WTC11 (cell line): ENCODE measurements at regions not wholly inside any gene's neighbourhood (a gene's known extent, or its start where the extent isn't known, plus 50 kb on each side); places are given as distances from the start of the nearest gene placed in this dataset.

ENCODE experiments used
- ATAC-seq: fragments of 200-7000 bp; cut with Tn5 transposase; 2 replicates; pipeline ENCODE4 v1.10.0; 2021; ENCODE audit warnings: mild to moderate bottlenecking, moderate library complexity
- CTCF ChIA-PET: fragments of 300-600 bp; sonication (Branson Sonifier 250); formaldehyde crosslinking; loops from one replicate; lab custom pipeline; 2021; ENCODE audit warnings: antibody characterized with exemption; lab: Charles Lee
- POLR2A ChIA-PET: fragments of 350-600 bp; sonication (Branson Sonifier 250); formaldehyde crosslinking; loops from one replicate; lab custom pipeline; 2021; ENCODE audit warnings: antibody characterized with exemption; lab: Charles Lee
- DNase-seq: peaks from one replicate; pipeline ENCODE4 v3.0.0; 2021; ENCODE audit warnings: low spot score
- H3K27ac Mint-ChIP-seq: 2 replicates; pipeline ENCODE4 v1.8.0; 2021; ENCODE audit warnings: mixed read lengths
- H3K27me3 Mint-ChIP-seq: 2 replicates; pipeline ENCODE4 v1.8.0; 2021; ENCODE audit warnings: low read depth, mild to moderate bottlenecking, moderate library complexity, mixed read lengths
- H3K36me3 Mint-ChIP-seq: 2 replicates; pipeline ENCODE4 v1.8.0; 2021; ENCODE audit warnings: mixed read lengths
- H3K4me1 Mint-ChIP-seq: 2 replicates; pipeline ENCODE4 v1.8.0; 2022; ENCODE audit warnings: mixed read lengths
- H3K4me3 Mint-ChIP-seq: 2 replicates; pipeline ENCODE4 v1.8.0; 2021; ENCODE audit warnings: mild to moderate bottlenecking, moderate library complexity, mixed read lengths
- H3K9me3 Mint-ChIP-seq: 2 replicates; pipeline ENCODE4 v1.8.0; 2021; ENCODE audit warnings: mixed read lengths
- ELF4 ChIP-seq: sonication (generic); formaldehyde crosslinking; IDR thresholded peaks from 2 replicates; pipeline ENCODE4 v1.8.1; 2022; ENCODE audit warnings: low read depth, mild to moderate bottlenecking, moderate library complexity, missing genetic modification reagents
- ESRRA ChIP-seq: sonication (generic); formaldehyde crosslinking; IDR thresholded peaks from 2 replicates; pipeline ENCODE4 v1.8.1; 2022; ENCODE audit warnings: mild to moderate bottlenecking, missing genetic modification reagents, borderline replicate concordance
- ETV6 ChIP-seq: sonication (generic); formaldehyde crosslinking; IDR thresholded peaks from 2 replicates; pipeline ENCODE4 v1.8.1; 2022; ENCODE audit warnings: mild to moderate bottlenecking, missing genetic modification reagents
- GTF2I ChIP-seq: fragments of 250-450 bp; sonication (Bioruptor Pico); conservative IDR thresholded peaks from 2 replicates; pipeline ENCODE4 v1.4.0; 2021; ENCODE audit warnings: mild to moderate bottlenecking
- NFE2L1 ChIP-seq: sonication (generic); formaldehyde crosslinking; IDR thresholded peaks from 2 replicates; pipeline ENCODE4 v1.8.1; 2023; ENCODE audit warnings: missing genetic modification reagents
- NR1H2 ChIP-seq: sonication (generic); formaldehyde crosslinking; IDR thresholded peaks from 2 replicates; pipeline ENCODE4 v1.9.0; 2021; ENCODE audit warnings: mild to moderate bottlenecking, moderate library complexity, missing genetic modification reagents
- SMAD3 ChIP-seq: sonication (generic); formaldehyde crosslinking; IDR thresholded peaks from 2 replicates; pipeline ENCODE4 v1.8.0; 2022; ENCODE audit warnings: missing genetic modification reagents, mild to moderate bottlenecking, borderline replicate concordance
- ZNF416 ChIP-seq: fragments of 250-450 bp; sonication (Bioruptor Pico); IDR thresholded peaks from 2 replicates; pipeline ENCODE4 v1.9.0; 2021; ENCODE audit warnings: mild to moderate bottlenecking, inconsistent platforms
- ZNF423 ChIP-seq: fragments of 250-450 bp; sonication (Bioruptor Pico); IDR thresholded peaks from 2 replicates; pipeline ENCODE4 v2.1.2; 2022; ENCODE audit warnings: mild to moderate bottlenecking, moderate library complexity
- TF ChIP-seq, protein P1 (sequence below): sonication (generic); formaldehyde crosslinking; conservative IDR thresholded peaks from 2 replicates; pipeline ENCODE4 v1.8.1; 2023; ENCODE audit warnings: mild to moderate bottlenecking, low read depth, missing genetic modification reagents, moderate library complexity
- TF ChIP-seq, protein P2 (sequence below): sonication (generic); formaldehyde crosslinking; IDR thresholded peaks from 2 replicates; pipeline ENCODE4 v1.8.0; 2023; ENCODE audit warnings: missing genetic modification reagents
- TF ChIP-seq, protein P3 (sequence below): sonication (generic); formaldehyde crosslinking; IDR thresholded peaks from 2 replicates; pipeline ENCODE4 v1.8.0; 2022; ENCODE audit warnings: missing genetic modification reagents
- TF ChIP-seq, protein P4 (sequence below): sonication (generic); formaldehyde crosslinking; IDR thresholded peaks from 2 replicates; pipeline ENCODE4 v1.8.0; 2023; ENCODE audit warnings: missing genetic modification reagents, mild to moderate bottlenecking, borderline replicate concordance
- TF ChIP-seq, protein P5 (sequence below): sonication (generic); formaldehyde crosslinking; IDR thresholded peaks from 2 replicates; pipeline ENCODE4 v1.8.0; 2022; ENCODE audit warnings: mild to moderate bottlenecking, missing genetic modification reagents
- TF ChIP-seq, protein P6 (sequence below): fragments of 250-450 bp; sonication (Bioruptor Pico); conservative IDR thresholded peaks from 2 replicates; pipeline ENCODE4 v1.9.0; 2021; ENCODE audit warnings: mild to moderate bottlenecking
- TF ChIP-seq, protein P7 (sequence below): fragments of 250-450 bp; sonication (Bioruptor Pico); IDR thresholded peaks from 2 replicates; pipeline ENCODE4 v2.1.2; 2022; ENCODE audit warnings: mild to moderate bottlenecking, moderate library complexity

DNA sequence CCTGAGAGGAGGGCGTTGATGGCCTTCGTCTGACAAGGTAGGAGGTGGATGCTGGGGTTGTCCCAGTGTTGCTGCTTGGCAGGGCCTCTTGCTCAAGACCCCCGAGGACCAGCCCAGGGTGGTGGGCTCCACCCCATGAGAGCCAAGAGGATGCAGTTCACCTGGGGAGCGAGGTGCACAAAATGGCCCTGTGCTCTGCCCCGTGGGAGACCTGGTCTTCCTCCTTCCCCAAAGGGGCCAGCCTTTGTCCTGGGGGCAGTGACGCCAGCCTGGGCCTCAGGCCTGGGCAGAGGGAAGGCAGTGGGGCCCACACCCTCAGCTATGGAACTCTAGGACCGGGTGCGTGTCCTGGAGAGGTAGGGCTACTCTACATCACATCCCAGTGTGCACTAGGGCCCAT is 1233.3 kb downstream of the TBC1D22A start (continued):
- TF ChIP-seq, protein P1, sequence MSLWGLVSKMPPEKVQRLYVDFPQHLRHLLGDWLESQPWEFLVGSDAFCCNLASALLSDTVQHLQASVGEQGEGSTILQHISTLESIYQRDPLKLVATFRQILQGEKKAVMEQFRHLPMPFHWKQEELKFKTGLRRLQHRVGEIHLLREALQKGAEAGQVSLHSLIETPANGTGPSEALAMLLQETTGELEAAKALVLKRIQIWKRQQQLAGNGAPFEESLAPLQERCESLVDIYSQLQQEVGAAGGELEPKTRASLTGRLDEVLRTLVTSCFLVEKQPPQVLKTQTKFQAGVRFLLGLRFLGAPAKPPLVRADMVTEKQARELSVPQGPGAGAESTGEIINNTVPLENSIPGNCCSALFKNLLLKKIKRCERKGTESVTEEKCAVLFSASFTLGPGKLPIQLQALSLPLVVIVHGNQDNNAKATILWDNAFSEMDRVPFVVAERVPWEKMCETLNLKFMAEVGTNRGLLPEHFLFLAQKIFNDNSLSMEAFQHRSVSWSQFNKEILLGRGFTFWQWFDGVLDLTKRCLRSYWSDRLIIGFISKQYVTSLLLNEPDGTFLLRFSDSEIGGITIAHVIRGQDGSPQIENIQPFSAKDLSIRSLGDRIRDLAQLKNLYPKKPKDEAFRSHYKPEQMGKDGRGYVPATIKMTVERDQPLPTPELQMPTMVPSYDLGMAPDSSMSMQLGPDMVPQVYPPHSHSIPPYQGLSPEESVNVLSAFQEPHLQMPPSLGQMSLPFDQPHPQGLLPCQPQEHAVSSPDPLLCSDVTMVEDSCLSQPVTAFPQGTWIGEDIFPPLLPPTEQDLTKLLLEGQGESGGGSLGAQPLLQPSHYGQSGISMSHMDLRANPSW: no peak
- TF ChIP-seq NFE2L1 (CRISPR knock-in tag): no peak
- TF ChIP-seq, protein P2, sequence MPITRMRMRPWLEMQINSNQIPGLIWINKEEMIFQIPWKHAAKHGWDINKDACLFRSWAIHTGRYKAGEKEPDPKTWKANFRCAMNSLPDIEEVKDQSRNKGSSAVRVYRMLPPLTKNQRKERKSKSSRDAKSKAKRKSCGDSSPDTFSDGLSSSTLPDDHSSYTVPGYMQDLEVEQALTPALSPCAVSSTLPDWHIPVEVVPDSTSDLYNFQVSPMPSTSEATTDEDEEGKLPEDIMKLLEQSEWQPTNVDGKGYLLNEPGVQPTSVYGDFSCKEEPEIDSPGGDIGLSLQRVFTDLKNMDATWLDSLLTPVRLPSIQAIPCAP: no peak
- no peak for TF ChIP-seq ZNF416 (CRISPR knock-in tag)
- no peak for TF ChIP-seq GTF2I (CRISPR knock-in tag)

DNA sequence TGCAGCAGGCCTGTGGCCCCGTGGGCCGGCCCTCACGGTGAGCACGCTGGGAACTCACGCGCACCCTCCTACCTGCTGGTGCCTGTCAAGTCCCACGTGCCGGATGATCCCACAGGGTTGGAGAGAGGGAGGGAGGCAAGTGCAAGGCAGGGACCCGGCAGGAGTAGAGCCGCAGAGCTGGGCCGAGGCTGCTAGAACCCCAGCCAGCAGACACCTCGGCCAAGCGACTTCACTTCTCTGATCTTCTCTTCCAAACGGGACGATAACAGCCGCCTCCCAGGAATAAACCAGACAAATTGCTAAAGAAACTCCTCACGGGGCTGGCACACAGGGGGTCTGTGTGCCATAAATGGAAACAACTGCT is 1232.8 kb downstream of the TBC1D22A start:
- H3K27me3 Mint-ChIP-seq: 0 out of 2 replicates have a peak, but pooled peaks cover 2% of the 10 kb centered on the region
- peaks cover 3% of the 10 kb centered on the region; the same call in 1 of the 2 replicates for H3K9me3 Mint-ChIP-seq
- H3K4me1 Mint-ChIP-seq: peaks cover 8% of the 10 kb centered on the region; the same call in 1 of the 2 replicates
- ChIA-PET POLR2A (no interaction called here), CTCF (no interaction called here)
- TF ChIP-seq, protein P3, sequence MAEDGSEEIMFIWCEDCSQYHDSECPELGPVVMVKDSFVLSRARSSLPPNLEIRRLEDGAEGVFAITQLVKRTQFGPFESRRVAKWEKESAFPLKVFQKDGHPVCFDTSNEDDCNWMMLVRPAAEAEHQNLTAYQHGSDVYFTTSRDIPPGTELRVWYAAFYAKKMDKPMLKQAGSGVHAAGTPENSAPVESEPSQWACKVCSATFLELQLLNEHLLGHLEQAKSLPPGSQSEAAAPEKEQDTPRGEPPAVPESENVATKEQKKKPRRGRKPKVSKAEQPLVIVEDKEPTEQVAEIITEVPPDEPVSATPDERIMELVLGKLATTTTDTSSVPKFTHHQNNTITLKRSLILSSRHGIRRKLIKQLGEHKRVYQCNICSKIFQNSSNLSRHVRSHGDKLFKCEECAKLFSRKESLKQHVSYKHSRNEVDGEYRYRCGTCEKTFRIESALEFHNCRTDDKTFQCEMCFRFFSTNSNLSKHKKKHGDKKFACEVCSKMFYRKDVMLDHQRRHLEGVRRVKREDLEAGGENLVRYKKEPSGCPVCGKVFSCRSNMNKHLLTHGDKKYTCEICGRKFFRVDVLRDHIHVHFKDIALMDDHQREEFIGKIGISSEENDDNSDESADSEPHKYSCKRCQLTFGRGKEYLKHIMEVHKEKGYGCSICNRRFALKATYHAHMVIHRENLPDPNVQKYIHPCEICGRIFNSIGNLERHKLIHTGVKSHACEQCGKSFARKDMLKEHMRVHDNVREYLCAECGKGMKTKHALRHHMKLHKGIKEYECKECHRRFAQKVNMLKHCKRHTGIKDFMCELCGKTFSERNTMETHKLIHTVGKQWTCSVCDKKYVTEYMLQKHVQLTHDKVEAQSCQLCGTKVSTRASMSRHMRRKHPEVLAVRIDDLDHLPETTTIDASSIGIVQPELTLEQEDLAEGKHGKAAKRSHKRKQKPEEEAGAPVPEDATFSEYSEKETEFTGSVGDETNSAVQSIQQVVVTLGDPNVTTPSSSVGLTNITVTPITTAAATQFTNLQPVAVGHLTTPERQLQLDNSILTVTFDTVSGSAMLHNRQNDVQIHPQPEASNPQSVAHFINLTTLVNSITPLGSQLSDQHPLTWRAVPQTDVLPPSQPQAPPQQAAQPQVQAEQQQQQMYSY (CRISPR knock-in tag): no peak
- H3K27ac Mint-ChIP-seq: no peak overlapping the region
- no peak for ATAC-seq
- no peaks in the 10 kb centered on the region; the same call in 1 of the 2 replicates for H3K36me3 Mint-ChIP-seq
- no peak overlapping the region for H3K4me3 Mint-ChIP-seq
- no peak for DNase-seq

DNA sequence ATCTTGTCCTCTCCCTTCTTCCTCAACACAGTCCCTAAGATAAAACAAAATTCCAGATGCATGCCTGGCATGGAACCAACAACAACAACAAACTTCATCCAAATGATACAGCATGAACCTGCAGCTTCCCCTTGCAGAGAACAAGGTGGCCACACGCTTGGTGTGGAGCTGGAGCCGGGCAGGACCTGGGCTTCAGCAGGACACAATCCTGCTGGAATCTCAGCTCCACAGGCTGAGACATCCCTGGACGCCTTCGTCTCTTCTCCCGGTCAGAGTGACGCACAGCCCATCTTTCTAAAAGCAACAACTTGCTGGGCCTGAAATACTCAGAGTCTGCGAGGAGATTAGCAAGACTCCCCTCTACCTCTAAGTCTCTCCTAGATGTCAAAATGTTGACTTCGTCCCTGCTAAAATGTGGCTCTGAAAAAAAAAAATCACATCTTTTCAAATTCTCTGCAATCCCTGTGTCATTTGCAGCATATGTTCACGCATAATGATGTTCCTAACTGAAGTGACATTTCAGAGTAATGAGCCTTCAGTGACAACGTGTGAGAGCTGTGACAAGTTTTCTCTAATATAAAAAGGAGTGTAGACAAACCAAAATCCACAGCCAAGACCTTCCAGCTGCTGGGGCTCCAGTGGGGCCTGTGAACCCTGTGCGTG is 1232.3 kb downstream of the TBC1D22A start:
- H3K4me3 Mint-ChIP-seq: no peak overlapping the region
- no peak for DNase-seq
- H3K36me3 Mint-ChIP-seq: no peaks in the 10 kb centered on the region; the same call in 1 of the 2 replicates
- 0 out of 2 replicates have a peak, but pooled peaks cover 2% of the 10 kb centered on the region for H3K27me3 Mint-ChIP-seq
- ChIA-PET CTCF (no interaction called here), POLR2A (interaction anchor here (0.7 kb wide), 1 partner anchor 410 kb away, joined by 3 read pairs; no protein-coding TSS in a partner anchor)
- H3K4me1 Mint-ChIP-seq: peaks cover 8% of the 10 kb centered on the region; the same call in 1 of the 2 replicates
- ATAC-seq: no peak
- H3K9me3 Mint-ChIP-seq: peaks cover 8% of the 10 kb centered on the region
- no peak overlapping the region for H3K27ac Mint-ChIP-seq
- TF ChIP-seq NFE2L1 (CRISPR knock-in tag): no peak
- TF ChIP-seq, protein P4, sequence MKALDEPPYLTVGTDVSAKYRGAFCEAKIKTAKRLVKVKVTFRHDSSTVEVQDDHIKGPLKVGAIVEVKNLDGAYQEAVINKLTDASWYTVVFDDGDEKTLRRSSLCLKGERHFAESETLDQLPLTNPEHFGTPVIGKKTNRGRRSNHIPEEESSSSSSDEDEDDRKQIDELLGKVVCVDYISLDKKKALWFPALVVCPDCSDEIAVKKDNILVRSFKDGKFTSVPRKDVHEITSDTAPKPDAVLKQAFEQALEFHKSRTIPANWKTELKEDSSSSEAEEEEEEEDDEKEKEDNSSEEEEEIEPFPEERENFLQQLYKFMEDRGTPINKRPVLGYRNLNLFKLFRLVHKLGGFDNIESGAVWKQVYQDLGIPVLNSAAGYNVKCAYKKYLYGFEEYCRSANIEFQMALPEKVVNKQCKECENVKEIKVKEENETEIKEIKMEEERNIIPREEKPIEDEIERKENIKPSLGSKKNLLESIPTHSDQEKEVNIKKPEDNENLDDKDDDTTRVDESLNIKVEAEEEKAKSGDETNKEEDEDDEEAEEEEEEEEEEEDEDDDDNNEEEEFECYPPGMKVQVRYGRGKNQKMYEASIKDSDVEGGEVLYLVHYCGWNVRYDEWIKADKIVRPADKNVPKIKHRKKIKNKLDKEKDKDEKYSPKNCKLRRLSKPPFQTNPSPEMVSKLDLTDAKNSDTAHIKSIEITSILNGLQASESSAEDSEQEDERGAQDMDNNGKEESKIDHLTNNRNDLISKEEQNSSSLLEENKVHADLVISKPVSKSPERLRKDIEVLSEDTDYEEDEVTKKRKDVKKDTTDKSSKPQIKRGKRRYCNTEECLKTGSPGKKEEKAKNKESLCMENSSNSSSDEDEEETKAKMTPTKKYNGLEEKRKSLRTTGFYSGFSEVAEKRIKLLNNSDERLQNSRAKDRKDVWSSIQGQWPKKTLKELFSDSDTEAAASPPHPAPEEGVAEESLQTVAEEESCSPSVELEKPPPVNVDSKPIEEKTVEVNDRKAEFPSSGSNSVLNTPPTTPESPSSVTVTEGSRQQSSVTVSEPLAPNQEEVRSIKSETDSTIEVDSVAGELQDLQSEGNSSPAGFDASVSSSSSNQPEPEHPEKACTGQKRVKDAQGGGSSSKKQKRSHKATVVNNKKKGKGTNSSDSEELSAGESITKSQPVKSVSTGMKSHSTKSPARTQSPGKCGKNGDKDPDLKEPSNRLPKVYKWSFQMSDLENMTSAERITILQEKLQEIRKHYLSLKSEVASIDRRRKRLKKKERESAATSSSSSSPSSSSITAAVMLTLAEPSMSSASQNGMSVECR (CRISPR knock-in tag): no peak
- TF ChIP-seq, protein P5, sequence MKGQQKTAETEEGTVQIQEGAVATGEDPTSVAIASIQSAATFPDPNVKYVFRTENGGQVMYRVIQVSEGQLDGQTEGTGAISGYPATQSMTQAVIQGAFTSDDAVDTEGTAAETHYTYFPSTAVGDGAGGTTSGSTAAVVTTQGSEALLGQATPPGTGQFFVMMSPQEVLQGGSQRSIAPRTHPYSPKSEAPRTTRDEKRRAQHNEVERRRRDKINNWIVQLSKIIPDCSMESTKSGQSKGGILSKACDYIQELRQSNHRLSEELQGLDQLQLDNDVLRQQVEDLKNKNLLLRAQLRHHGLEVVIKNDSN (CRISPR knock-in tag): no peak
- TF ChIP-seq NR1H2 (CRISPR knock-in tag): no peak
- TF ChIP-seq, protein P6, sequence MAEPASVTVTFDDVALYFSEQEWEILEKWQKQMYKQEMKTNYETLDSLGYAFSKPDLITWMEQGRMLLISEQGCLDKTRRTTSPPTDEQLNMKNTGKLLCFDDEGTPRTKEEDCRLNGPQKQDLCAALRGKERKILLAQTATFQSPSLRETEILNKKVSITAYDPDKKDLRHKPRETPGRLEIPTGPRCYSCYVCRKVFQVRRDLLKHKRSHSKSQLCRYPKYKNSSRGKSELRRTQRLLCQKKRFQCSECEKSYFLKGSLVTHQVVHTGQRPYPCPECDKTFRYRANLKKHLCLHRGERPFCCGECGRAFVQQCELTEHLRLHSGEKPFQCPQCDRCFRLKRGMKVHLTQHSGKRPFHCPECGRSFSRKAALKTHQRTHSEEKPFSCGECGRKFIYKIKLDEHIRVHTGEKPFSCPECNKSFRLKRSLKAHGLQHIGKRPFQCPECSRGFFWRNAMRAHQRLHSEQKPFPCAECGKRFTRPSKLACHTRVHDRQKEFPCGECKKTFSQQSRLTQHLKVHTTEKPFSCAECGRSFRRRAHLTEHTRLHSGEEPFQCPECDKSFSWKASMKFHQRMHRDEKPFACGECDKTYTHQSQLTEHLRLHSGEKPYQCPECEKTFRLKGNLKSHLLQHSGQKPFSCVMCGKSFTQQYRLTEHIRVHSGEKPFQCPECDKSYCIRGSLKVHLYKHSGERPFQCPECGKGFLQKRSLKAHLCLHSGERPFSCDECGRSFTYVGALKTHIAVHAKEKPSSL (CRISPR knock-in tag): no peak
- no peak for TF ChIP-seq ELF4 (CRISPR knock-in tag)
- no peak for TF ChIP-seq ESRRA (CRISPR knock-in tag)
- no peak for TF ChIP-seq ZNF423 (CRISPR knock-in tag)
- no peak for TF ChIP-seq SMAD3 (CRISPR knock-in tag)
- TF ChIP-seq, protein P7, sequence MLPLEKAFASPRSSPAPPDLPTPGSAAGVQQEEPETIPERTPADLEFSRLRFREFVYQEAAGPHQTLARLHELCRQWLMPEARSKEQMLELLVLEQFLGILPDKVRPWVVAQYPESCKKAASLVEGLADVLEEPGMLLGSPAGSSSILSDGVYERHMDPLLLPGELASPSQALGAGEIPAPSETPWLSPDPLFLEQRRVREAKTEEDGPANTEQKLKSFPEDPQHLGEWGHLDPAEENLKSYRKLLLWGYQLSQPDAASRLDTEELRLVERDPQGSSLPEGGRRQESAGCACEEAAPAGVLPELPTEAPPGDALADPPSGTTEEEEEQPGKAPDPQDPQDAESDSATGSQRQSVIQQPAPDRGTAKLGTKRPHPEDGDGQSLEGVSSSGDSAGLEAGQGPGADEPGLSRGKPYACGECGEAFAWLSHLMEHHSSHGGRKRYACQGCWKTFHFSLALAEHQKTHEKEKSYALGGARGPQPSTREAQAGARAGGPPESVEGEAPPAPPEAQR: no peak
- TF ChIP-seq ETV6 (CRISPR knock-in tag): no peak
